Stimulated activated CD4-positive, alpha-beta T cell treated with anti-CD3 and anti-CD28 coated beads, Interleukin-15, amount 100 ng/mL, for 24 hours (primary cell): ENCODE measurements at regions not wholly inside any gene's neighbourhood (a gene's known extent, or its start where the extent isn't known, plus 50 kb on each side); places are given as distances from the start of the nearest gene placed in this dataset.
"Not testable (repeated sequence)": the region's sequence is repeated elsewhere in the genome, so short reads cannot be mapped to it uniquely, and the experiment has no call there.

ENCODE experiments used
- DNase-seq: peaks from one replicate; pipeline ENCODE4 v3.0.0-alpha.2; 2020

- DNase-seq, result not testable (repeated sequence)
Observed at GRCh38 chr21:6138244-6139136, 4382.9 kb upstream of the TPTE start.

- DNase-seq, result not testable (repeated sequence)
Observed at GRCh38 chr21:6139331-6139730, 4382.1 kb upstream of the TPTE start.

DNA sequence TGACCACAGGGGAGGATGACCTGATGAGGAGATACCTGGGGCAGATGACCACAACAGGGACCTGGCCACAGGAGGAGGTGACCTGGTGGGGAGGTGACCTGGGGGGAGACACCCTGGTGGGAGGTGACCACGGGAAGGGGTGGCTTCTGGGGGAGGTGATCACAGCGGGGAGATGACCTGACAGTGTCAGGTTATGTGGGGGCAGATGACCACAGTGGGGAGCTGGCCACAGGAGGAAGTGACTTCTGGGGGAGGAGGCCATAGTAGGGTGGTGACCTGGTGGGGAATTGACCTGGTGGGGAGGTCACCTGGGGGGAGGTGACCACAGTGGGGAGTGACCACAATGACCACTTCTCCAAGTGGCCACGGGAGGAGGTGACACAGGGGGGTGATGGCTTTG lies 4381.5 kb upstream of the TPTE start:
- not testable (repeated sequence) for DNase-seq

GRCh38 chr21:6140467-6141137 lies 4380.8 kb upstream of the TPTE start:
- DNase-seq, result not testable (repeated sequence)

- not testable (repeated sequence) for DNase-seq
Observed at GRCh38 chr21:6141138-6141474, 4380.3 kb upstream of the TPTE start.

DNA sequence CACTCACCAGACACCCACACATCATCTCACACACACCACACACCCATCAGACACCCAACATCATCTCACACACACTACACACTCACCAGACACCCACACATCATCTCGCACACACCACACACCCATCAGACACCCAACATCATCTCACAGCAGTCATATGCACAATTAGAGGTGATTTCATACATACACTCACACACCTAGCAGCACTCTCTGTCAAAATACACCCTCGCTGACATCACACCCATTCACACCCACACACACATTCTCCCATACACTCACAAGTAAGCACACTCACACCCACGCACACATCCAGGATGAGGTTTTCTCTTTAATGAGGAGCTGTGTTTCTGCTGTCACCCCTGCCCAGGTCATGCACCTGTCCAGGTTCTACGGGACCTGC lies 4368.2 kb upstream of the TPTE start:
- not testable (repeated sequence) for DNase-seq

DNA sequence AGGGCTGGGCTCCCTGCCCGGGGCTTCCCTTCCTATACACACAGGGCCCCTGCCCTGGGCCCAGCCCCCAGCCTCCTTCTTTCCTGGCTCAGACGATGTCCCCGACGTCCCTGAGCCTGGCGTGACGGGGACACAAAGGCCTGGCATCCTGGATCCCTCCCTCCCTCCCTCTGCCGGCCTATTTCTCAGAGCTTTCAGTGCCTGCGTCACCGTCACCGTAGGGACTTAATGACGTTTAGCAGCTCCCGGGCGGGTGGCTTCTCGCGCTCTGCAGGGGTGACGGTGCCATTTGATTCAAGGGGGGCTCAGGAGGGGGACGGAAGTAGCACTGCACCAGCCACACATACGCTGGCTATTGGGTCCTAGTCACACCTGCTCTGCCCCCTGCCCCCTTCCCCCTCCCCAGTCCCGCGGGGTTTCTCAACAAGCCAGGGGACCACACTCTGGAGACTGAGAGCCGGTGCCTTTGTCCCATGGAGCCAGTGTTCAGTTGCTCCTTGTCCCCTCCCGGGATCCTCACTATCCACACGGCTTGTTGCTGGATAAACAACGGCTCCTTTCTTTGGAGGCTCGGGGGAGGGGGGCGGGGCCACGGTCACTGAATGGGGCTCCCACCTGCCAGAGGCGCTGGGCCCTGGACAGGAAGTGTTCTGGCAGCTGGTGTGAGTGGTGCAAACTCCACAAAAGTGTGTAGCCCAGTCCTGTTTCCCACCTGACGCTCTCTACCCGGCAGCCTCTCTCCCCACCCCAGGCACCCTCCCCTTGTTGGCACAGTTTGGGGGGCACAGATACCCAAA lies 4366.7 kb upstream of the TPTE start:
- DNase-seq, result not testable (repeated sequence)

- not testable (repeated sequence) for DNase-seq
Observed at GRCh38 chr21:6156712-6157389, 4364.5 kb upstream of the TPTE start.

DNA sequence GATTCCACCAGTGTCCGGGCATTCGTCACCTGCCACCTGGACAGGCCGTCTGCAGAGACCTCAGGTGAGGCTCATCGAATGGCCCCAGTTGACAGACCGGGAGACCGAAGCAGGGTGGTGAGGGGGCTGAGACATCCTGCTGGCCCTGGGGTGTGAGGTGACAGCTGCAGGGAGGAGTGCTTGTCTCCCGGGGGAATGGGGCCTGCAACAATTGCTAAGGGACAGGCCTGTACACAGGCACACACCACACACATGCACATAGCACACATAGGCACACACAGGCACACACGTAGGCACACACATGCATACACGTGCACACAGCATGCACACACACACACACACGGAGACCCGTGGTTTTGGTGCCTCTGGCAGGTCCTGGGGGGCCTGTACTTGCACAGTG lies 4363.9 kb upstream of the TPTE start:
- not testable (repeated sequence) for DNase-seq

GRCh38 chr21:6158171-6158570 lies 4363.2 kb upstream of the TPTE start:
- DNase-seq, result not testable (repeated sequence)
